Suppressor macrophage treated with lipopolysaccharide for 1 hour (primary cell): ENCODE measurements at regions not wholly inside any gene's neighbourhood (a gene's known extent, or its start where the extent isn't known, plus 50 kb on each side); places are given as distances from the start of the nearest gene placed in this dataset.

Source experiments
- DNase-seq, 3 donors: peaks; one replicate each; pipeline ENCODE4 v3.0.0-alpha.2; 2020 to 2022

DNA sequence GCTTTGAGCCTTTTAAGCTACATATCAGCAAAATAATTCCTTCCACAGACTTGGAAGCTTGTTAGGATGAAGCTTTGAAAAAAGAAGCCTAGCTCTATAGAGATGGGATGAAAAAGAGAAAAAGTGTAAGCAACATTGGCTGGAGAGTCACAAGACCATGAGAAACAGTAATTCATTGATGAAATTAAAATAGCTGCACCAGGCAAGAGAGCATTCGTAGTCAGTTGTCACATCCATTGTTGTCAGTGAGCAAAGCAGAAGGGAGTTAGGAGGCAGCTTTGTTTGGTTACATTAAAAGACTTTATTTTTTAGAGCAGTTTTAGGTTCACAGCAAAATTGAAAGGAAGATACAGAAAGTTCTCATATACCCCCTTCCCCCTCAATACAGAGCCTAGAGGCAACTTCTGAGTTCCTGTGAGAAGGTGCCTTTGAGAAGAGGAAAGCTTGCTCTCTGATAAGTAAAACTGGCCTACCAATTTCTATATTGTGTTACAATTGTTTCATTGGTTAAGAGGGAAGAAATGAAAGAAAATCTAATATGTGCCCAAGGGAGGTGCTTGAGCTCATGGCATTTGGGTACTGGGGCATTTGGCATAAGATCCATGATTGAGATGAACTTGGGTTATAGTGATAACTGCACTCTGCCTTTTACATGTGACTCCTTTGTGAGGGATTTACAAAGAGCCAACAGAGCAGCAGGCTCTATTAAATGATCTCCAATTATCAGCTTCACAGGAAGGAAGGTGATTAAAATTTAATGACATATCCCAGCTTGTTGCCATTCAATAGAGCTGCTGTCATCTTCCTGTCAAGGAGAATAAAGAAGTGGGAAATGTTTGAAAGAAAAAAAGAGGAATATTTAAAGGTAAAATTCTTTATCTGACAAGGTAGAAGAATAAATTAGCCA is 361.3 kb upstream of the TMTC1 start:
- no peak for DNase-seq

DNA sequence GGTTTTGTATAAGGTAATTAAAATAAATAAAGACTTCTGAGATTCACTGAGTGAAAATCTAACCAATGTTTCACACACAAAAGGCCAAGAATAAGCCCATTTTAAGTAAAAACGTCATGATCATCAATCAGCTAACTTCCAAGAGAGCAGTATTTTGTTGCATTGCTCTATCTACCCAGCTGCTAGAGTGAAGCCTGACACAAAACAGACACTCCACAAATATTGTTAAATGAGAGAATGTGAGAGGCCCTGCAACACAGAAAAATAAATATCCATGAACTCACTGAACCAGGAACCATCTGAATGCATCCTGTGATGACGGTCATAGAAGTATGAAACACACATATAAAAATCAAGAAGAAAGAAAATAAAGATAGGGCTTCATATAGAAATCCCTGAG is 358.6 kb upstream of the TMTC1 start:
- DNase-seq = no peak

DNA sequence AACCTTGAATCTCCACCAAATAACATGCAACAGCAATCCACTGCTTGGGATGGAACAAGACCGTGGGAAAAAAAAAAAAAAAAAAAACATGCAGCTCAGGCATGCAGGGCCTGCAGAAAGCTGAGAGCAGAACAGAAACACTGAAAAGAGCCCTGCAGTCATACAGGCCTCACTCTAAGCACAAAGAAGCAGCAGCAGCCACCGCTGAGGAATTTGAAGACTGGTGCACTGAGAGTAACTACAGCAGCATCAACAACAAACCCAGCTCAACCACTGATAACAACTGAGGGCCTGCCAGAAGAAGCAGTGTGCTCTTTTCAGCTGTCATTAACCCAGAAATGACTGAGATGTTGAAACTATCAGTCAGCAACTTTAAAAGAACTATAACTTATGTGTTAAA is 354.7 kb upstream of the TMTC1 start:
- DNase-seq = no peak

DNA sequence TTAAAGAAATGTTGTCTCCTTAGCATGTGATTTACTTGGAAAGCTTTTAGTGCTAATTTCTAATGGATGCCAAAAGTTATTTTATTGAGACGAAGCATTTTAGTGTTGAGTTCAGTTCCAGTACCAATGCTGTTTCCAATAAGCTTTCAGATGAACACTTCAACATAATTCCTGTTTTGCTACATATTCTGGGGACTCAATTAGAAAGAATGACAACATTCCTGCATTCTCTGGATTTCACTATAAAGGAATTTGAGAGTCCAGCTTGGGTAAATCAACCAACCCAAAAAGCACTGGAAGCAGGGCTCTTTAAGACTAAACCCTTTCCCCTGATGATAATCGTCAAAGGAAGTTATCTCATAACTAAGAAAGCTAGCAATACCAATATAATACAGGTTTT is 353.0 kb upstream of the TMTC1 start:
- no peak for DNase-seq

DNA sequence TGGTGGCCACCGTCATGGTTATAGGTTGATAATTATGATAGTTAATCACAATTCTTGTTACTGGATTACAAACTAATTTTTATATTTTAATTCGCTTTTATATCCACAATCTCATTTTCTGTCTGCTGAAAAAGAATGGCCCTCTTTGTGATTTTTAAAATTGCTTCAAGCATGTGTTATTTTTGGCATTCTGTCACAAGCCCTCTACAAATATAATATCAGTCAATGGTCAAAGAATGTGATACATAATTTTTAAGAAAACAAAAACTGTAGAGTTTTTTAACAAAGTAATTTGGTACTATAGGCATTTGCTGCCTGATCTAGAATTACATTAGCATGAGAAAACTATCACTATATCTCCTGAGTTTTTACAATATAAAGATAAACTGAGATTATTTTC is 352.0 kb upstream of the TMTC1 start:
- no peak for DNase-seq

DNA sequence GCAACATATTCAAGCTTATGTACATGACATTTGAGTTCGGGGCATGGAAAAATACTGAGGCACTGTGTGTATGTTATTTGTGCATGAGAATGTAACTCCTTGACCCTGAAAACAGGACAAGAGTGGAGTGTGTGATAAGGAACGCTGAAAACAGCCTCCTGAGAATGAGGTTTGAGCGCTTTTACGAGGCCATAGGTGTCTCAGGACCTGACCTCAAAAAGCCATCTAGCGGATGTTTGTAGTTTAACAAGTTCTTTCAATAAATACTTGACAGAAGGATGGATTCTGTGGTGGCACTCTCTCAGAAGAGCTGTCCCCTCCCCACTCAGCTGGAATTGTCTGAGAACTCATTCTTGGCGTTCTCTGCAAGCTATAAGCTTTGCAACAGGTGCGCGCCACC is 350.5 kb upstream of the TMTC1 start:
- no peak for DNase-seq

DNA sequence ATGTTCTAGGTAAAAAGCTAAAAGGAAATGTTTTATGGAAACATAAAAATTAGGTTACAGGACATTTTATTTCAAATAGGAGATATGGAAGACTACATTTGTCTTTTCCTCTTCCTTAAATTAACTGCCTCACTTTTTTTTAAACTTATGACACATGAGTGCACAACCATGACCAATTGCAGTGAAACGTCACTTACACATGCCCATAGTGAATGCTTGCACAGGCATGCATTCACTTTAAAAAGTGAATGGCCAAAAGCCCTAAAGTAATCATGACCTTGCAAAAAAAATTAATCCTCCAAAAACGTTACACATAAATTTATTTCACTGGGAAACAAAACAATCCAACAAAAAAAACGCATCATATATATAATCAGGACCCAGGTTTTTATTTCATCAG is 343.2 kb upstream of the TMTC1 start:
- DNase-seq = no peak

DNA sequence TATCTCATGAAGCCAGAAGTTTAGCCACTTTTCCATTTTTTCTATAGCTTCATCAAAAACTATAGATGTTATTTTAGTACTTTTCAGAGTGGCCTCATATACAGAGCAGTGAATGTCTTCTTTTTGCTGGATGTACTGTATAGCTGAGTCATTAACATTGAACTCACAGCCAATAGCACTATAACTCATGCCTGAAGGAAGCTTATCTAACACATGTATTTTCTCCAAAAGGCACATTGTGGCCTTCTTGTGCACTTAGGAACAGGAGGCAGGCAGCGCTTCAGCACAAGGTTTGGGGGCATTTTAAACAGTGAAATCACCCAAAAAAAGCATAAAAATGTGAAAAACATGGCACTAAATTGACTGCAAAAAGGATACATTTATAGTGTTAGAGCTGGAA is 336.8 kb upstream of the TMTC1 start:
- DNase-seq = no peak

DNA sequence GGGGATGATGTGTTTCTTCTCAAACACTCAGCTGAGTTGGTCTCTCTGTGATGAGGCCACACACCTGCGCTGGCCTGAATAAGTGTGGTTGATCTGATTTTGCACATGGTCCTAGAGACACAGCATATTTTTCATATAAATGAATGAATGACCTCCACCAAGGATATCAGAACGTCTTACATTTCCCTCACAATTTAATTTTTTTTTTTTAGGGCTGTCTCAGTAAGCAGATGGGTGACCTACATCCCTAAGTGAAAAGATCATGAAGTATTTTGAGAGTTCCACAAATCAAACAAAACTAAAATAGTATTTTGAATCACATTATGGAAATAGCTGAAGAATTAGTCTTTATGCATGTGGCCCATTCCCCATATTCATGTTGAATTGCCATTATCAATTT is 333.7 kb upstream of the TMTC1 start:
- DNase-seq = no peak

DNA sequence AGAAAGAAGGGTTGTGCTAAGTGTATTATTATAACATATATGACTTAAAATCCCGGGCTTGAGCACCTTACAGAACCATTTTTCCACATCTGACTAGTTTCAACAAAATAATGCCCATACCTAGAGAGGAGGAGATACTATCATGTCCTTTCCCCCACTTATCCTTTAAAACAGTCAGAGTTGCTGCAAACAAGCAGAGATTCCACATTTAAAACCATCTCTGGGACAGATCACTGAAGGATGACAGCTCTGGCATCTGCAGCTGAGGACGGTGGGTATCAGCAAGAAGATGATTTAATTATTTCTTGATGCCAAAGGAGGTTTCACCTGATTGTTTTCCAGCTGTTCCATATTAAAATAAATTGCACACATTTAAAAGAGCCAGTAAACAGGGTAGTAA is 328.0 kb upstream of the TMTC1 start:
- DNase-seq = no peak

DNA sequence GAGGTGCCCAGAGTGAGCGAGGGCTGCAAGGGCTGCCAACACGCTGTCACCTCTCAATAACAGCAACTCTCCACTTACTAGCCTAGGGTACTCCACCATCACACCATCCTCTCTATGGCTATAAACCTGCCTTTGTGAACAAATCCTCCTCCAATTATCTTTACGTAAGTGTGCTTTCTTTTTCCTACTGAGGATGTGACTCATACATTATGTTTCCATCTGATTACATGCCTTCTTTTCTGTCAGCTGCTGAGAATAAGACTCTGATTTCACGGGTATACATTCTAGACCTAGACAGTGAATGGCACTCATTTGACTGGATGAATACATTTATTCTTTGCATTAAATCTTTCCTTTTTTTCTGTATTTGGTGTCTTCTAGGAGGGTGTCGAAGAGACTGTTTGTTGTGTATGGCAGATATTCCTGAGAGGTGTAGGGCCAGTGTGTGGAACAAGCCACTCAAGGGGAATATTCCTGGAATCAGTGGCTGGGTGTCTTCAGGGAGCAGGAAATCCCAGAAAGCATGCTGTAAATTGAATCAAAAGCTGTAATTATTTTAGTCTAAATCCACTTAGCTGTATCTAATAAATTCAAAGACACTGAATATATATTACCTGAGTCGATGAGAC is 327.3 kb upstream of the TMTC1 start:
- no peak for DNase-seq

DNA sequence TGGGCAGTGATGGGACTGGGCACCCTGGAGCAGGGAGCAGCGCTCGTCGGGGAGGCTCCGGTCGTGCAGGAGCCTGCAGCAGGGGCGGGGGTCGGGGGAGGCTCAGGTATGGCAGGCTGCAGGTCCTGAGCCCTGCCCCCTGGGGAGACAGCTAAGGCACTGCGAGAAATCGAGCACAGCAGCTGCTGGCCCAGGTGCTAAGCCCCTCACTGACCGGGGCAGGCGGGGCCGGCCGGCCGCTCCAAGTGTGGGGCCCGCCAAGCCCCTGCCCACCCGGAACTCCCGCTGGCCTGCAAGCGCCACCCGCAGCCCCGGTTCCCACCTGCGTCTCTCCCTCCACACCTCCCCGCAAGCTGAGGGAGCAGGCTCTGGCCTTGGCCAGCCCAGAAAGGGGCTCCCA is 326.8 kb upstream of the TMTC1 start:
- DNase-seq = no peak

DNA sequence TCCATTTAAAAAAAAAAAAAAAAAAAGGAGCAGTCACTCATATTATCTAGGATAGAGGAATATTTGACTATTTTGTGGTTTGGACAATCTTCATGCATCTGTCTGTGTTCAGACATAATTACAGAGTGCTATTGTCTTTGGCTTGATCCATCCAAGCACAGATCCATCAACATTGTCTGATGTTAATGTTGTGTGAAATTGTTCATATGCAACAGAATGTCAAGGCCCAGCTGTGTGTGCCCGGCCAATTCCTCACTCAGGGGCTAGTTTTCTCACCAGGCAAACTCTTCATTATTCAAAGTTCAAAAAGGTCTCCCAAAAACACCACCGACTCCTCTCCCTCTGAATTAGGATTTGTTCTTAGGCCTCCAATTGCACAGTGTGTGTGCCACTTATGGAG is 324.9 kb upstream of the TMTC1 start:
- DNase-seq = no peak

DNA sequence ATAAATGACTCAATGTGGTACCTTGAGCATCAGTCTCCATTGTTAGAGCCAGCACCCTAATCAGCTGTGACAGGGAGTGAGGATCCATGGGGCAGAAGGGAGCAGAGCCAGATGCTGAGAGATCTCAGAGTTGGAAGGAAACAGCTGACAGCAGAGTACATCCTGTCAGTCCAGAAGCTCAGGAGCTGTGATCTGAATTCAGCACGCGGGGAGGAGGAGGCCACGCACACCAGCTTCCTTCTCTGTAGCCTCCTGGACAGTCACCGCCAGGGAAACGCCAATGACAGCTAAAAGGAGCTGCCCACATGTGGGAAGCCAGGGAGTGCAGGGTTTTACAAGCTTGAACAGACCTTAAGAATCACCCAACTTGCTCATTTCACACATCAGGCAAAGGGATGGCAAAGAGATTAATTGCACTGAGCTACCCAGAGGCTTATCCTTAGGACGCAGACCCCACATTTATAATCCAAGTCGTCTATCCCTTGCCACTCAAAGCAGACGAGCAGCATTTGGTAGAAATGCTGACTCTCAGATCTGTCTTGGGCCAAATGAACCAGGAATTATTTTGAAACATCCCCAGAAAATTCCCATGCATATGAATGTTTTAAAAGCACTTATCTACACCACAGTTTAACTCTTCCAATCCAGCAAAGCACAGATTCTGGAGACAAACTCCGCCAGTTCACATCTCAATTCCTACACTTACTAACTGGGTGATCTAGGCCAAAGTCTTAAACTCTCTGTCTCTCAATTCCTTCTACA is 322.6 kb upstream of the TMTC1 start:
- DNase-seq = no peak

DNA sequence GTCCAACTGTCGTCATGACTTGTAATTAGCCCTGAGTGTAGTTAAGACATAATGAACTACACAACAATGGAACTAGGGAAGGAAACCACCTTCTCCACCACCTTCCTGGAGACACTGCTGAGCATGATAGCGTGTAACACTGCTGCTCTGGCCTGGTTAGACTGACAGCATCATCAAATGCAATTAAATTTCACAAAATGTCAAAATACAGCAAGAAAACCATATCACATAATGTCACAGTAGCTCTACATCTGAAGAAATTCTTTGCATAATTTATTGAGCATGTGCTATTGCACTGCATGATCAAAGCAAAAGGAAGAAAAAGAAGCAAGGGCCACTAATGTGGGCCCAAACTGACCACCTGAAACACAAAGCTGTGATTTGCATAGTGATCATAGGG is 321.8 kb upstream of the TMTC1 start:
- DNase-seq = no peak

DNA sequence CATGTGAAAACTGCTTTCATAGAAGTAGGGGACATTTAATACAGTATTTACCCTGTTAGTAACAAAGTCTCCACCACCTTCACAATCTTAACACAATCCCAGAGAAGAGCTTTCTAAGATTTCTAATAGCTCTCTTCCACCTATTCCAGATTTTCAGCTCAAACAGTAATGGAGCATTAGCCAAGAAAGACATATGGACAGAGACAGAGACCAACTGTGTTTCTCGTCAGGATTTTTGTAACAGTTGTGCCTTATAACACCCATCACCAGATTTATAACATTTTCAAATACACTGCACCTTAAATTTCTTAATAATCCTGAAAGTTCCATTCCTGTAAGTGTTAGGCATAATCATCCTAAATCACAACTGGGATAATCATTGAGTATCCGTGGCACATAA is 321.2 kb upstream of the TMTC1 start:
- no peak for DNase-seq

DNA sequence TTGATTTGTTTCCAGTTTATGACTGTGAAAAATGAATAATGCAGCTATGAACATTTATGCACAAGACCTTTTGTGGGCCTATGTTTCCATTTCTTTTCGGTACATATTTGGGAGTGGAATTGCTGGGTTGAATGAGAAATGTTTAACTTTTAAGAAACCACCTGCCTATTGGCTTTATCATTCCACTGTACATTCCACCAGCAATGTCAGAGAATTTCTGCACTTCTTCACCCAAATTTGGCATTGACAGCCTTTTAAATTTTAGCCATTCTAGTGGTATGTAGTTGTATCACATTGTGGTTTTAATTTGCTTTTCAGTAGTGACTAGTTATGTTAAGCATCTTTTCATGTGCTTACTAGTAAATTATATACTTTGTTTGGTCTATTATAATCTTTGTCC is 317.0 kb upstream of the TMTC1 start:
- DNase-seq = no peak

DNA sequence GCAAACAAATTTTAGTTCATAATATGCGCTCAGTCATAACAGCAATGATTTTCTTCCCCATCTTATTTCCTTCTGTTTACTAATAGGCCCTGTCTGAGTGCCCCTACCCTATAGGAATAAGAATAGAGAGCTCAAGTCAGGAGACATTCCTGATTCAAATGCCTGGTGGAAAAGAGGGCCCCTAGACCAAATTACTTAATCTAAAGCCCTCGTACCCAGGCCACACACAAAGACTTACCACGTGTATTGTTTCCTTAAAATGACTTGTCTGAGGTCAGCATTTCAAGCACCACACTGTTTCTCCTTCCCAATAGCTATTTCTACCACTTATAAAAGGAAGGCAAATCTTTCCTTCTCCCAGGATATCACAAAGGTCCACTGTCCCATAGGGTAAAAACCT is 314.9 kb upstream of the TMTC1 start:
- no peak for DNase-seq

DNA sequence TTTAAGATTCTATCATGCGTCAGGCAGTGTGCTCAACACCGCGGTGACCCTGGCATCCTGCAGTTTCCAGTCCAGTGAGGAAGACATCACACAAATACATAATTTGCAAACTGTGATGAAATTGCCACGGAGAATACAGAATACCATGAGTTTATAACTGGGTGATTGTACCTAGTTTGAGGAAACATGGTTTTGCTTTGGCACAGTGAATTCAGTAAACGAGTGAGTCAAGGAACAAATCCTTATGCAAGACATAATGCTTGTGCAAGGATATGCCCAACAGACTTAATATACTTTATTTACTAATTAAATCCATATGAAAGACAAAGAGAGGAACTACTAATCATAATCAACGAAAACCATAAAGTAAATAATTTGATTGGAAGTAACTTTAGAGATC is 311.8 kb upstream of the TMTC1 start:
- DNase-seq = no peak

DNA sequence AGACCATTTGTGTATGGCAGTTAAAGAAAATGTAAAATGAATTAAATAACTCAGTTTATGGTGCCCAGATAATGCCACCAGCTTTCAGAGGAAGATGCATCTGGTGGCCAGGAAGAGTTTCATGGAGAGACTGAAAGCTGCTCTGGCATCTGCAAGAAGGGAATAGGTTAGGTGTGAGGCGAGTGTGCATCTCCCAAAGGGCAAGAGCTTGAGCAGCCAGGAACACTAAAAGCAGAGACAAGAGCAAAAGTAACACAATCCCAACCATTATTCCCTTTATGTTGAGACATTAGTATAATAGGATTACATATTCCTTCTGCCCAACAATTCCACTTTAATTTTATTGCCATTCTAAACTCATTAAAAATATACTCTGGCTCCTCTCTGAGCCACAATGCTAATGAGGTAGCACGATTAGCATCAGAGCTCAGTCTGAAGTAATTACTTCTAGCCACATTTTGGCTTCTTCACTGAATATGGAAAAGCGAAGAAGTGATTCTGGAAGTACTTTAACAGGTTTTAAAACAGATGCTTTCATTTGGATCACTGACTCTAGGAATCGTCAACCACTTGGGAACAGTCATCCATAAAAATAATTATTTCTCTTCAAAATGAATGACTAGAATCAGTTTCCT is 309.4 kb upstream of the TMTC1 start:
- no peak for DNase-seq

DNA sequence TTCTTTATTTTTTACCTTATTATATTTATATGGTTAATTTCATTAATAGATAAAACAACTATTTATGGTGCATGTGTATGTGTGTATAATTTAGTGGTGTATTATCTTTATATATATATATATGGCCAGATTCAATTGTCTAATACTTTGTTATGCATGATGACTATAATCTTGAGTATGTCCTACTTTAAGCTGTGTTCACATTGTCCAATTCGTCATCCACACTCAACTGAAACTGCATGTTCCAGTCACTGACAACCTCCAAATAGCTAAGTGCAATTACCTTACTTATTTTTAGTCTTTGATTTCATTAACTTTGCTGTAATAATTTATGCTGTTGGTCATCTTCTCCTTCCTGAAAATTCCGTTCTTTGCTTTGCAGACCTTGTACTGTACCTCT is 306.5 kb upstream of the TMTC1 start:
- no peak for DNase-seq

DNA sequence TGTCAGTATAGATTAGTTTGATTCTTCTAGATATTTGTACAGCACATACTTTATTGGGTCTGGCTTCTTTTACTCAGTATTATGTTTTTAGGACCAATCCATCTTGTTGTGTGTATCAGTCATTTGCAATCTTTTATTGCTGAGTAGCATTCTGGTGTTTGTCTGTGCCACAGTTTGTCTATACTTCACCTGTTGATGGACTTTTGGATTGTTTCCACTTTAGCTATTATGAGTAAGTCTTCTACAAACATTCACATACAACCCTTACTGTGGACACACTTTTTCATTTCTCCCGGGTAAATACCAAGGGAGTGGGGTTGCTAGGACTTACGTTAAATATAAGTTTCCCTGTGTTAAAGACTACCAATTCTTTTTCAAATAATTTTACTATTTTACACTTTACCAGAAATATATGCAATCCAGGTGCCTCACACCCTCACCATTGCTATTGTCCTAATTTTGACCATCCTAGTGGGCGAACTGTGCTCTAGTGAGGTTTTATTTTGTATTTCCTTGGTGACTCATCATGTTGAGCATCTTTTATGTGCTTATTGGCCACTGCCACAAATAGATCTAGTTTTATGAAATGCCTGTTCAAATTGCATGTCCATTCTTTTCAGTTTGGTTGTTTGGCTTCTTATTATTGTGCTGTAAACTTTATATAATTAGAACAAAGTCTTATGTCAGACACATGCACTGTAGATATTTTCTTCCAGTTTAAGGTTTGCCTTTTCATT is 304.7 kb upstream of the TMTC1 start:
- no peak for DNase-seq

DNA sequence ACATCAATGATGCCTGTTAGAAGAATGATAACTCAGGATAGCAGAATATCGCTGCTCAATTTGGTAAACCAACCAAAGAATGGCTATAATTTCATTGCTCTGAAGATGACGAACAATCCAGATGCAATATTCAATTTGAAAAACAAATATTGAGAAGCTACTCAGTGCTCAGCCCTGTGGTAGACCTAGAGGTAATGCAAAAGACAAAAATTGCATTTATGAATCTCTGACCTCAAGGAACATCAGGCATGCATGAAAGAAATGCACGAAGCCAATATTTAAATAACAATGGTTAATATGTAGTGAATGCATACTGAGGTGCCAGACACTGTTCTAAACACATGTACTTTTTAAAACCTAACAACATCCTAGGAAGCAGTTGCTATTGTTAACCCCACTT is 298.6 kb upstream of the TMTC1 start:
- DNase-seq = no peak
